ENCODE measurements at regions not wholly inside any gene's neighbourhood (a gene's known extent, or its start where the extent isn't known, plus 50 kb on each side); places are given as distances from the start of the nearest gene placed in this dataset.

DNA sequence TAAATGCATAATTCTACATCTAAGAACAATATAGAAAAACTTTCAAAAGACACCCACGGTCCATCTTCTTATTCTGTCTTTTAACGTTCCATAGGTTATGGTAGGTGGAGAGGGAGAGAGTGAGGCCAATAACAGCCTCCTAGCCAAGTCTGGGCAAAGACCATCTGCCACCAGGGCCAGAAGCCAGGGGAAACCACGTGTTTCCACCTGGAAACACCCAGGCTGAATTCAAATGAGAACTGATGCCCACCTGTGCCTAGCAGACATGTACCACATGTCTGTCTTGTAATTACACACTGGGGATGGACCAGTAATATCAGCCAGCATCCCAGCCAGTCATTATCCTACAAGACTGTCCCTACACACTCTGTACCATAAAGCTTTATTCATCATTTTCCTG is 1573.1 kb downstream of the EFNB2 start:
- DNase-seq (no peak), ATAC-seq (no peak)
- H3K36me3 ChIP-seq (replicated peaks in 1 of 2; ENCODE audit: insufficient read depth in 1 of 2, low read depth in 2 of 2) = no peaks in the 10 kb centered on the region
- intact Hi-C loops (cut with DNase I) = no loop called here
- no peaks in the 10 kb centered on the region for H3K9me3 ChIP-seq
- no peaks in the 10 kb centered on the region for H3K27me3 ChIP-seq
- no peaks in the 10 kb centered on the region for H3K4me1 ChIP-seq
- H3K27ac ChIP-seq = no peak overlapping the region
- H3K4me3 ChIP-seq = no peak overlapping the region
- TF ChIP-seq CTCF (IDR thresholded peaks at IDR 0.05) (no peak), POLR2A (IDR thresholded peaks at IDR 0.05) (no peak)
- 53 to 59% methylated on average over 3 of the region's 3 CpGs for WGBS, 2 donors

- DNase-seq (no peak), ATAC-seq (no peak)
- intact Hi-C loops (cut with DNase I) = no loop called here
- H3K27me3 ChIP-seq = no peaks in the 10 kb centered on the region
- no peaks in the 10 kb centered on the region for H3K9me3 ChIP-seq
- no peak overlapping the region for H3K27ac ChIP-seq
- TF ChIP-seq CTCF (IDR thresholded peaks at IDR 0.05) = no peak
- no peak for TF ChIP-seq POLR2A (IDR thresholded peaks at IDR 0.05)
- 79 to 83% methylated on average over 6 of the region's 6 CpGs for WGBS, 2 donors
- H3K4me1 ChIP-seq = no peaks in the 10 kb centered on the region
- H3K36me3 ChIP-seq (replicated peaks in 1 of 2; ENCODE audit: insufficient read depth in 1 of 2, low read depth in 2 of 2) = no peaks in the 10 kb centered on the region
- no peak overlapping the region for H3K4me3 ChIP-seq
Observed at GRCh38 chr13:104961246-104961645, 1574.2 kb downstream of the EFNB2 start.

GRCh38 chr13:104954210-104954609 is 1581.3 kb downstream of the EFNB2 start:
- intact Hi-C loops (cut with DNase I) = no loop called here
- no peak overlapping the region for H3K4me3 ChIP-seq
- H3K27ac ChIP-seq = no peak overlapping the region
- no peaks in the 10 kb centered on the region for H3K9me3 ChIP-seq
- DNase-seq (no peak), ATAC-seq (no peak)
- H3K36me3 ChIP-seq (replicated peaks in 1 of 2; ENCODE audit: insufficient read depth in 1 of 2, low read depth in 2 of 2) = no peaks in the 10 kb centered on the region
- no peaks in the 10 kb centered on the region for H3K27me3 ChIP-seq
- TF ChIP-seq CTCF (IDR thresholded peaks at IDR 0.05) = no peak
- TF ChIP-seq POLR2A (IDR thresholded peaks at IDR 0.05) = no peak
- H3K4me1 ChIP-seq = no peaks in the 10 kb centered on the region
- WGBS, 2 donors = 61 to 65% methylated on average over 2 of the region's 2 CpGs

DNA sequence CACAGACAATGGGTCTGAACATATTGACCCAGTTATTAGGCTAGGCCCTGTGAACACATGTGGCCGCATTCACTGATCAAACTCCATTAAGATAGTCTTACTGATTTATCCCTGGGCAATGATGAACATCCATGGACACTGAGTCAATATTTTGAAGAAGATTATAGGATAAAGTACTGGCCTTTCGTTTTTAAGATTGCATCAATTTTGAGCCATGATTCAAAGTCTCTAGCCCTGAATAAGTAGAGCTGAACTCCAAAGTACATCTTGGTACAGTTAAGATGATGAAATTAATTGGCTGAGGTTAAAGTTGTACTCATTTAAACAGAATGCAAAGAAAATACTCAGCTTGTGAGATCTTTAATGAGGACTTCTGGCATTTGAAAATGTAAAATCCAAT is 1581.9 kb downstream of the EFNB2 start:
- no peak for TF ChIP-seq POLR2A (IDR thresholded peaks at IDR 0.05)
- no peak for TF ChIP-seq CTCF (IDR thresholded peaks at IDR 0.05)
- no peak for ATAC-seq

GRCh38 chr13:104949840-104950740 is 1585.4 kb downstream of the EFNB2 start:
- H3K27ac ChIP-seq = no peak overlapping the region
- H3K27me3 ChIP-seq = no peaks in the 10 kb centered on the region
- no peak overlapping the region for H3K4me3 ChIP-seq
- no peaks in the 10 kb centered on the region for H3K9me3 ChIP-seq
- TF ChIP-seq POLR2A (IDR thresholded peaks at IDR 0.05) (no peak), CTCF (IDR thresholded peaks at IDR 0.05) (no peak)
- WGBS, 2 donors = 72 to 75% methylated on average over 9 of the region's 9 CpGs
- H3K36me3 ChIP-seq (replicated peaks in 1 of 2; ENCODE audit: insufficient read depth in 1 of 2, low read depth in 2 of 2) = no peaks in the 10 kb centered on the region
- no peak for DNase-seq
- intact Hi-C loops (cut with DNase I) = no loop called here
- H3K4me1 ChIP-seq = no peaks in the 10 kb centered on the region
- ATAC-seq = no peak

More for the DNA sequence above, 1581.9 kb downstream of the EFNB2 start:
- Histone ChIP-seq H3K4me3 (no peak overlapping the region), H3K27ac (no peak overlapping the region), H3K4me1 (no peaks in the 10 kb centered on the region), H3K27me3 (no peaks in the 10 kb centered on the region), H3K36me3 (replicated peaks in 1 of 2; ENCODE audit: insufficient read depth in 1 of 2, low read depth in 2 of 2) (no peaks in the 10 kb centered on the region), H3K9me3 (no peaks in the 10 kb centered on the region)
- DNase-seq = no peak
- intact Hi-C loops (cut with DNase I) = no loop called here
- 46% methylated on average over 2 of the region's 2 CpGs for WGBS, 2 donors
